ENCODE measurements at regions not wholly inside any gene's neighbourhood (a gene's known extent, or its start where the extent isn't known, plus 50 kb on each side); places are given as distances from the start of the nearest gene placed in this dataset.

GRCh38 chr9:121598965-121599871 is 52.2 kb upstream of the DAB2IP start:
- DNase-seq: peak in 21 of 58 donors; percentile 11 to 54 (median 33)

GRCh38 chr9:121599872-121600585 is 51.4 kb upstream of the DAB2IP start:
- no peak for DNase-seq

- DNase-seq: no peak
These were observed 50.2 kb upstream of the DAB2IP start for GRCh38 chr9:121601194-121601593.
